Nucleus accumbens (tissue), 56 donors: ENCODE measurements at regions not wholly inside any gene's neighbourhood (a gene's known extent, or its start where the extent isn't known, plus 50 kb on each side); places are given as distances from the start of the nearest gene placed in this dataset.
"Not testable (repeated sequence)": the region's sequence is repeated elsewhere in the genome, so short reads cannot be mapped to it uniquely, and the experiment has no call there.

Experiments
- DNase-seq, 56 donors: peaks; one replicate each; lab custom pipeline; 2025; lab: John Stamatoyannopoulos, UW

DNA sequence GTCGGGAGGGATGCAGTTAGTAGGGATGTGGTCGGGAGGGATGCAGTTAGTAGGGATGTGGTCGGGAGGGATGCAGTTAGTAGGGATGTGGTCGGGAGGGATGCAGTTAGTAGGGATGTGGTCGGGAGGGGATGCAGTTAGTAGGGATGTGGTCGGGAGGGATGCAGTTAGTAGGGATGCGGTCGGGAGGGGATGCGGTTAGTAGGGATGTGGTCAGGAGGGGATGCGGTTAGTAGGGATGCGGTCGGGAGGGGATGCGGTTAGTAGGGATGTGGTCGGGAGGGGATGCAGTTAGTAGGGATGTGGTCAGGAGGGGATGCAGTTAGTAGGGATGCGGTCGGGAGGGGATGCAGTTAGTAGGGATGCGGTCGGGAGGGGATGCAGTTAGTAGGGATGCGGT is 96.2 kb downstream of the BDH1 start:
- not testable (repeated sequence) for DNase-seq

DNA sequence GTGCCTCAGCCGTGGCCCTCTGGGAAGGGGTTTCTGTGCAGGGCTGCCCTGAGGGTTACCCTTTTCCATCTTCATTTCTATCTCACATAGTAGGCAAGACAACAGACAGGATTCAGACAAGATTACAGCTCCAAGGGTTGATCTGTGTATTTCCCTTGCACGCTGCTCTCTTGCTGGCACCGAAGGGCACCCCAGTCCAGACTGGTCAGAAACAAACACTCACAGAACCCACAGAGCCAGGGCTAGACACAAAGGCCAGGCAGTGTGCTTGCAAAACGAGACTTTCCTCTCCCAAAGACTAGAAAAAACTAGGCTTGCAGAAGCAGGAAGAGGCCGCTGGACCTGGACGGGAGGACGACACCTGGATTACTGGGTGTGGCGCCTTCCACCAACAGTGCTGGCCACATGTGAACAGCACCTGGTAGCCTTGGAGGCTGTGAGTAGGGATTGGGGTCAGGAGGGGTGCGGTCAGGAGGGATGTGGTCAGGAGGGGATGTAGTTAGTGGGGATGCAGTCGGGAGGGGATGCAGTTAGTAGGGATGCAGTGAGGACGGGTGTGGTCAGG is 96.8 kb downstream of the BDH1 start:
- DNase-seq: no peak

GRCh38 chr3:197458179-197458707 is 97.5 kb downstream of the BDH1 start:
- no peak for DNase-seq

GRCh38 chr3:197456261-197457091 is 99.3 kb downstream of the BDH1 start:
- DNase-seq: no peak

DNA sequence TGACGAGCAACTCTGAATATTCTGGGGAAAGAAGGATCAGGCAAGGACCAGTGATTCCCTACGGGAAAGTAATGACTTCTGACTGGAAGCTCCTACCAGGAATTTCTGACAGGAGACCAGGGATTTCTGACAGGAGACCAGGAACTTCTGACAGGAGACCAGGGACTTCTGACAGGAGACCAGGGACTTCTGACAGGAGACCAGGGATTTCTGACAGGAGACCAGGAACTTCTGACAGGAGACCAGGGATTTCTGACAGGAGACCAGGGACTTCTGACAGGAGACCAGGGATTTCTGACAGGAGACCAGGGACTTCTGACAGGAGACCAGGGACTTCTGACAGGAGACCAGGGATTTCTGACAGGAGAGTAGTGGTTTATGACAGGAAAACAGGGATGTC is 100.9 kb downstream of the BDH1 start:
- not testable (repeated sequence) for DNase-seq

- DNase-seq: peak in 1 of 56 donors; percentile 19
These were observed 101.8 kb downstream of the BDH1 start for GRCh38 chr3:197454014-197454413.

- DNase-seq: no peak
These were observed 105.0 kb downstream of the BDH1 start for GRCh38 chr3:197450810-197451209.

DNA sequence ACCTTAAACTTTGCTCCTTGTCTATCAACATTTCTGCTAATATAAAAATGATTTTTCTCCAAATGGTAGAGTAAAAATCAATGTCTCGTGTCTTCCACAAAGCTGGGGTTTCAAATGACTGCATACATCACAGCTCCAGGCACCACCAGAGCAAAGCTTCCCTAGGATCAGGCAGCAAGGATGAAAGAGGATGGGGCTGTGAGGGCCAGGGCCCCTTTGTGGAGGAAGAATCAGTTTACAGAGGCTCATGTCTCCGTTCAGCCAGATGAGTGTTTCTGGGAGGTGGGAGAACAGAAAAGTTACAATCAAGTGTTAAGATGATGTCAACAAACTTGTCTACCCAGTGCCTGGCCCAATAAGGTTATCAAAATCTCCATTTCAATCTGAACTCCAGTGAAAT is 105.5 kb downstream of the BDH1 start:
- no peak for DNase-seq

DNA sequence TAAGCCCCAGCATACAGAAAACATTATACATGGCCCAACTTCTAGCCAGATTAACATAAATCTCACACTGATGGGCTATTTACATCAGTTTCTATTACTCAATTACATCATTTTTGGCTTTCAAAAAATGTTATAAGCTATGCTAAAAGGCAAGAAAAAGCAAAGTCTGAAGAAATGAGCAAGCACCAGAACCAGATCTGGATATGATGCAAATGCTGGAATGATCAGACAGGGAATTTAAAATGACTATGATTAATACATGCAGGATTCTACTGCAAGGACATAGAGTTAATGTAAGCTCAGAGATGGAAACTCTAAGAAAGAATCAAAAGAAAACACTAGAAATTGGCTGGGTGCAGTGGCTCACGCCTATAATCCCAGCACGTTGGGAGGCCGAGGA is 106.6 kb downstream of the BDH1 start:
- DNase-seq: not testable (repeated sequence)

DNA sequence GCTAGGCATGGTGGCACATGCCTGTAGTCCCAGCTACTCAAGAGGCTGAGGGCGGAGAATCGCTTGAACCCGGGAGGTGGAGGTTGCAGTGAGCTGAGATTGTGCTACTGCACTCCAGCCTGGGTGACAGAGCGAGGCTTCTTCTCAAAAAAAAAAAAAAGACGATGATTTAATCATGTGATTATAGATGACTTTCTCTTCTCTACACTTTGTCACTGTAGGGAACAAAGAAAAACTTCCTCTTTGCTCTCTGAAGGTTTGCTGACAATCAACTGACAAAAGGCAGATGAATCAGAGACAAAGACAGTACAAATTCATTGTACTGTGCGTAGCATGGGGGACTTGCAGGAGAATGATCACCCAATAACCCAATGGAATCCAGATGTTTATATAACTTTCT is 108.0 kb downstream of the BDH1 start:
- DNase-seq: not testable (repeated sequence)

GRCh38 chr3:197447057-197447456 is 108.7 kb downstream of the BDH1 start:
- no peak for DNase-seq

DNA sequence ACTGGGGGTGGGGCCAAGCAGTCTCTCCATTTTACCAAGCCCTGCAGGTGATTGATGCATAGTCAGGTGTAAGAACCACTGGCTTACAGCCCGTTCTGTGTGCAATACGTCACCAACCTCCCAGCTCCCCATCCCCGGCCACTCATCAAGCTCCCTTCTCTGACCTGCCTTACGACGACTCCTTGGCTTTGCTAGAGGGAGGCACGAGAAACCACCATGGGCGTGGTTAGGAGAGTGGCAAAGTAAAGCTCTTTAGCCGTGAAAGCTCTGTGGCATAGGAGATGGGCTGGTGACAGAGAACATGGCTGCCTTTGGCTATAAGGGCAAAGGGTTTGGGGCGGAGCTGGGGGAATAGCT is 109.1 kb downstream of the BDH1 start:
- no peak for DNase-seq

DNA sequence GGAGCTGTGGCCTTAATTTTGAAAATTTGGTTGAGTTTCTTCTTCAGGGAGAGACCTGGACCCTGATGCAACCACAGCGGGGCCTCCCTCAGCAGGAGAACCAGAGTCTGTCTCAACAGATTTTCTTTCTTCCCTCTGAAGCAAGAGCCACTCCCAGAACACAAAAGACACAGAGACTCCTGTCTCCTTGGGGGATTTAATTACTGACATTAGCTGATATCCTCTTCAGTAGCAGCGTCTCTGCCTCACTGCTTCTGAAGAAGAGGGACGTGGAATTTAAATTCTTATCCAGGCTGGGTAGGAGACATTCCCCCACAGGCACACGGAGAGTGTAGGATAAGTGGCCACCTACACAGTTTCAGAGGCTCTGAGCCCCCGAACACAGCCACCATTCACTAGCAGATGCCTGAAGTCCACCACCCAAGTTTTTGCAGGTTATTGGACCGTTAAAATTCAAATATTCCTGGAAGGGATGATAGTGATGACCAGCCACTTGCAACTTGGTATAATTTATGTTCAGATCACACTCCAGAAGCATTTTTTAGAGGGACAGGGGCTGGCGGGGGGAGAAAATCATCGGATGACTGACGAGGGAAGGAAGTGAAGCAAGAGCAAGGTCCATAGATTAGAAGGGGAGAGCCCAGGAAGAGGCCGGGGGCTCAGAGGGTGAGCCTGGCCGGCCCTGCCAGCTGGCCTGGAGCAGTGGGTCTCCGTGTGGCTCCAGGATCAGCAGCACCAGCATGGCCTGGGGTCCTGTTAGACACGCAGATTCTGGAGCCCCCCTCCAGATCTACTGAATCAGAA is 109.7 kb downstream of the BDH1 start:
- DNase-seq: no peak

- DNase-seq: no peak
These were observed 110.9 kb downstream of the BDH1 start for GRCh38 chr3:197444793-197445379.

GRCh38 chr3:197443506-197443905 is 112.3 kb downstream of the BDH1 start:
- DNase-seq: no peak

DNA sequence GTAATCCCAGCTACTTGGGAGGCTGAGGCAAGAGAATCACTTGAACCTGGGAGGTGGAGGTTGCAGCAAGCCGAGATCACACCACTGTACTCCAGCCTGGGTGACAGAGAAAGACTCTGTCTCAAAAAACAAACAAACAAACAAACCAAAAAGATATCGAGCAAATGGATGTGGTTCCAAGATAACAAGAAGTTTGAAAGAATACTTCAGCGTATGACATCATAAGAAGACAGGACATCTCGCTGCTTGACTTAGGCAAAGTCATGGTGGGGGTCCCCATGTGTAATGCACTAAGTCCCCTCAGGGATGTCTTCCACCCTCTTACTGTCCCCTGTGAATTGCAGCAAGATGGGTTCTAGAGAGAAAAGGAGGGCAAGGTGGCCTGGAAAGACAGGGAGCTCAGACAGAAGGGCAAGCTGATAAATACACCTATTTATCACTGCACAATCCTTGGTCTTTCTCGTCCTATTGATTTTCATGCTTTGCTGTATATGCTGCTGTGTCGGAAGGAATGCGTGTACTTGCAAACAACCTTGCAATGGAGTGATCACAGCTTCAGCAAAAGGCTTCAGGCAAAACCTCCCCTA is 115.0 kb downstream of the BDH1 start:
- no peak for DNase-seq

DNA sequence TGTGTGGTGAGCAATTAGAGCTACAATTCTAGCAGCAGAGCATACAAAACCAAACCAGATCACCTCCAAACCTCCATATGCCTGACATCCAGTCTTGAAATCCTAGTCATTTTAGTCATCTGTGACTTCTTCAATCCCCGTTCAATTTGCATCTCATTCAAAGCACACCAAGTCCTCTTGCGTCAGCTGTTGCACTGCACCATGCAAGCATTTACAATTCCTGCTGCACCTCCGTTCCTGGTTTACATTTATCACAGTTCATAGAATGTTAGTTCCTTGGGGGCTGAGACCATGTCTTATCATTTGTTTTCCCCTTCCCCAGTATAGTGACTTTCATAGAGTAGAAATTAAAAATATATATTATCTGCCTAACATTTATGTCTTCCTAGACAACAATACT is 116.9 kb downstream of the BDH1 start:
- DNase-seq: no peak

- no peak for DNase-seq
These were observed 120.3 kb downstream of the BDH1 start for GRCh38 chr3:197435426-197435825.

GRCh38 chr3:197434830-197435229 is 120.9 kb downstream of the BDH1 start:
- no peak for DNase-seq

GRCh38 chr3:197432384-197433127 is 123.2 kb downstream of the BDH1 start:
- DNase-seq: no peak
